CD14-positive monocyte (primary cell): ENCODE measurements at regions not wholly inside any gene's neighbourhood (a gene's known extent, or its start where the extent isn't known, plus 50 kb on each side); places are given as distances from the start of the nearest gene placed in this dataset.
A peak's percentile ranks its signal among the peaks of the same experiment; 100 is the strongest.
"Not testable (repeated sequence)": the region's sequence is repeated elsewhere in the genome, so short reads cannot be mapped to it uniquely, and the experiment has no call there.

Experiments used
- DNase-seq, 3 donors: peaks; one replicate each; pipeline ENCODE4 v3.0.0-alpha.2; 2011 to 2022
- H2AFZ ChIP-seq: 2 replicates; pipeline ENCODE4 v1.6.0; 2012; ENCODE audit warnings: mild to moderate bottlenecking, low read depth, low read length, inconsistent platforms; ENCODE audit not compliant: insufficient read depth, poor library complexity, severe bottlenecking
- H3K27ac ChIP-seq, 2 donors: 1 replicate in 1 of 2; 2 replicates in 1 of 2; pipeline ENCODE4 v1.5.1; 2012 to 2013; ENCODE audit warnings: low read length in 2 of 2, control low read depth in 1 of 2, inconsistent platforms in 1 of 2, low read depth in 1 of 2, mild to moderate bottlenecking in 1 of 2
- H3K27me3 ChIP-seq, 2 donors: one replicate each; pipeline versions ENCODE4 v1.6.0 to v1.6.1; 2011 to 2013; ENCODE audit warnings: low read length in 2 of 2; ENCODE audit not compliant: control insufficient read depth in 2 of 2, insufficient read depth in 2 of 2
- H3K36me3 ChIP-seq, 2 donors: replicated peaks in 1 of 2; 1 replicate in 1 of 2; 2 replicates in 1 of 2; pipeline versions ENCODE4 v1.5.1 to v1.6.1; 2012 to 2013; ENCODE audit warnings: low read length in 2 of 2, control low read depth in 1 of 2, inconsistent platforms in 1 of 2, mild to moderate bottlenecking in 1 of 2; ENCODE audit not compliant: insufficient read depth in 2 of 2, control insufficient read depth in 1 of 2
- H3K4me1 ChIP-seq, 2 donors: 1 replicate in 1 of 2; 2 replicates in 1 of 2; pipeline versions ENCODE4 v1.5.1 to v1.6.1; 2012 to 2013; ENCODE audit warnings: low read length in 2 of 2, control low read depth in 1 of 2, inconsistent platforms in 1 of 2, mild to moderate bottlenecking in 1 of 2, moderate library complexity in 1 of 2; ENCODE audit not compliant: insufficient read depth in 2 of 2, control insufficient read depth in 1 of 2
- H3K4me2 ChIP-seq: replicated peaks from 2 replicates; pipeline ENCODE3; 2012; ENCODE audit warnings: low read length, moderate library complexity, mild to moderate bottlenecking; ENCODE audit not compliant: poor library complexity, severe bottlenecking; ENCODE audit errors: extremely low read depth
- H3K4me3 ChIP-seq, 3 experiments: fragments of 200-600 bp in 1 of 3; sonication (generic) in 1 of 3; replicated peaks in 1 of 3; 1 replicate in 2 of 3; 2 replicates in 1 of 3; pipeline ENCODE4 v1.5.1; 2011 to 2013; ENCODE audit warnings: low read length in 3 of 3, mild to moderate bottlenecking in 3 of 3, control low read depth in 2 of 3, low read depth in 2 of 3, inconsistent platforms in 1 of 3, moderate library complexity in 1 of 3
- H3K79me2 ChIP-seq: 2 replicates; pipeline ENCODE4 v1.6.0; 2012; ENCODE audit warnings: mild to moderate bottlenecking, control low read depth, inconsistent platforms, low read length, moderate library complexity; ENCODE audit not compliant: insufficient read depth
- H3K9ac ChIP-seq: 2 replicates; pipeline ENCODE4 v1.6.0; 2017; ENCODE audit warnings: low read length, mild to moderate bottlenecking; ENCODE audit not compliant: insufficient read depth, poor library complexity, severe bottlenecking
- H3K9me3 ChIP-seq, 2 donors: replicated peaks in 1 of 2; 1 replicate in 1 of 2; 2 replicates in 1 of 2; pipeline versions ENCODE4 v1.5.1 to v1.6.1; 2012 to 2013; ENCODE audit warnings: low read length in 2 of 2, control low read depth in 1 of 2; ENCODE audit not compliant: control insufficient read depth in 1 of 2, insufficient read depth in 1 of 2
- H4K20me1 ChIP-seq: 2 replicates; pipeline ENCODE4 v1.6.0; 2012; ENCODE audit warnings: mild to moderate bottlenecking, low read length, control low read depth, moderate library complexity; ENCODE audit not compliant: insufficient read depth
- H3K27ac Mint-ChIP-seq, 7 donors: one replicate each; pipeline ENCODE4 v1.8.0; 2020; ENCODE audit warnings: mild to moderate bottlenecking in 7 of 7, mixed read lengths in 7 of 7, moderate library complexity in 6 of 7, inconsistent platforms in 2 of 7
- H3K27me3 Mint-ChIP-seq, 3 donors: one replicate each; pipeline ENCODE4 v1.8.0; 2021 to 2022; ENCODE audit warnings: low read depth in 3 of 3, mild to moderate bottlenecking in 3 of 3, mixed read lengths in 3 of 3, moderate library complexity in 3 of 3, inconsistent platforms in 1 of 3
- H3K36me3 Mint-ChIP-seq, 2 donors: one replicate each; pipeline ENCODE4 v1.8.0; 2020; ENCODE audit warnings: mixed read lengths in 2 of 2, inconsistent platforms in 1 of 2, mild to moderate bottlenecking in 1 of 2
- H3K4me1 Mint-ChIP-seq: one replicate; pipeline ENCODE4 v1.8.0; 2020; ENCODE audit warnings: mild to moderate bottlenecking, mixed read lengths
- H3K4me3 Mint-ChIP-seq, 2 donors: one replicate each; pipeline ENCODE4 v1.8.0; 2020; ENCODE audit warnings: mild to moderate bottlenecking in 2 of 2, mixed read lengths in 2 of 2, moderate library complexity in 1 of 2
- H3K9me3 Mint-ChIP-seq, 7 donors: one replicate each; pipeline ENCODE4 v1.8.0; 2020 to 2022; ENCODE audit warnings: mixed read lengths in 7 of 7, mild to moderate bottlenecking in 6 of 7, moderate library complexity in 6 of 7, inconsistent platforms in 2 of 7
- CTCF ChIP-seq: fragments of 200-600 bp; IDR thresholded peaks from one replicate; pipeline ENCODE4 v1.8.0; 2022; ENCODE audit warnings: antibody characterized with exemption, mild to moderate bottlenecking
- WGBS: methylation state at CpG from one replicate; pipeline ENCODE4 v1.1.5; 2013; ENCODE audit warnings: missing lambda C conversion rate; ENCODE audit not compliant: insufficient coverage; 5-methylcytosine and 5-hydroxymethylcytosine counted together
- intact Hi-C, 2 donors: fragments of 100-400 bp; cut with micrococcal nuclease; formaldehyde crosslinking; loops; one replicate each; pipeline versions ENCODE4 v1.15.0 to v1.15.1; 2023

GRCh38 chr14:98931911-98932310 is 340.1 kb downstream of the BCL11B start:
- Histone ChIP-seq H3K4me2 (no peak overlapping the region), H4K20me1 (no peaks in the 10 kb centered on the region), H3K79me2 (no peaks in the 10 kb centered on the region), H3K4me3 (no peak overlapping the region), H3K4me1 (no peaks in the 10 kb centered on the region), H3K27me3 (no peaks in the 10 kb centered on the region), H2AFZ (no peak overlapping the region), H3K36me3 (no peaks in the 10 kb centered on the region), H3K9me3 (no peaks in the 10 kb centered on the region), H3K9ac (no peak overlapping the region), H3K27ac (no peak overlapping the region)
- 82% methylated on average over 6 of the region's 8 CpGs for WGBS
- Mint-ChIP-seq H3K27ac (no peak overlapping the region), H3K4me1 (no peaks in the 10 kb centered on the region), H3K4me3 (no peak overlapping the region), H3K9me3 (peaks cover 0 to 9% (median 3%) of the 10 kb centered on the region in 7 donors), H3K27me3 (peaks cover 3 to 15% (median 7%) of the 10 kb centered on the region in 3 donors), H3K36me3 (no peaks in the 10 kb centered on the region)
- no peak for DNase-seq
- intact Hi-C loops: no loop called here
- no peak for TF ChIP-seq CTCF

- no peak overlapping the region for H2AFZ ChIP-seq
- WGBS: 93% methylated on average over 7 of the region's 8 CpGs
- H3K27me3 Mint-ChIP-seq: peaks cover 1 to 15% (median 12%) of the 10 kb centered on the region in 3 donors
- H3K36me3 ChIP-seq: no peaks in the 10 kb centered on the region
- no peak overlapping the region for H3K27ac ChIP-seq
- H3K27ac Mint-ChIP-seq: peak overlapping the region in 1 of 7 donors; percentile 5
- H3K4me2 ChIP-seq: no peak overlapping the region
- no peaks in the 10 kb centered on the region for H3K79me2 ChIP-seq
- no peak overlapping the region for H3K4me3 Mint-ChIP-seq
- H3K4me3 ChIP-seq: no peak overlapping the region
- H3K9me3 Mint-ChIP-seq: peaks cover 0 to 9% (median 3%) of the 10 kb centered on the region in 7 donors
- no peaks in the 10 kb centered on the region for H4K20me1 ChIP-seq
- no peaks in the 10 kb centered on the region for H3K27me3 ChIP-seq
- H3K9me3 ChIP-seq: no peaks in the 10 kb centered on the region
- DNase-seq: no peak
- no peak overlapping the region for H3K9ac ChIP-seq
- no peaks in the 10 kb centered on the region for H3K36me3 Mint-ChIP-seq
- TF ChIP-seq CTCF: no peak
- no peaks in the 10 kb centered on the region for H3K4me1 ChIP-seq
- intact Hi-C loops: no loop called here
- no peaks in the 10 kb centered on the region for H3K4me1 Mint-ChIP-seq
Observed at GRCh38 chr14:98932431-98933325, 339.3 kb downstream of the BCL11B start.

- H3K27ac ChIP-seq, H3K9ac ChIP-seq, H2AFZ ChIP-seq, H3K4me1 ChIP-seq, H3K79me2 ChIP-seq, H3K4me3 Mint-ChIP-seq, H3K4me3 ChIP-seq, H3K27me3 ChIP-seq, DNase-seq, H3K36me3 ChIP-seq, H3K27ac Mint-ChIP-seq, H3K4me2 ChIP-seq, H3K9me3 Mint-ChIP-seq, H3K4me1 Mint-ChIP-seq, H3K9me3 ChIP-seq, H4K20me1 ChIP-seq, H3K36me3 Mint-ChIP-seq, intact Hi-C loops: not testable (repeated sequence)
- H3K27me3 Mint-ChIP-seq: peaks cover 5 to 22% (median 14%) of the 10 kb centered on the region in 3 donors
- WGBS: 100% methylated on average over 1 of the region's 5 CpGs
Observed at GRCh38 chr14:98934569-98934968, 337.4 kb downstream of the BCL11B start.
